Right renal cortex interstitium (tissue), 3 donors: ENCODE measurements at regions not wholly inside any gene's neighbourhood (a gene's known extent, or its start where the extent isn't known, plus 50 kb on each side); places are given as distances from the start of the nearest gene placed in this dataset.

Experiments used
- DNase-seq, 3 donors: peaks; one replicate each; pipeline ENCODE4 v3.0.0-alpha.2; 2013; ENCODE audit warnings: low read depth in 3 of 3, low spot score in 2 of 3

DNA sequence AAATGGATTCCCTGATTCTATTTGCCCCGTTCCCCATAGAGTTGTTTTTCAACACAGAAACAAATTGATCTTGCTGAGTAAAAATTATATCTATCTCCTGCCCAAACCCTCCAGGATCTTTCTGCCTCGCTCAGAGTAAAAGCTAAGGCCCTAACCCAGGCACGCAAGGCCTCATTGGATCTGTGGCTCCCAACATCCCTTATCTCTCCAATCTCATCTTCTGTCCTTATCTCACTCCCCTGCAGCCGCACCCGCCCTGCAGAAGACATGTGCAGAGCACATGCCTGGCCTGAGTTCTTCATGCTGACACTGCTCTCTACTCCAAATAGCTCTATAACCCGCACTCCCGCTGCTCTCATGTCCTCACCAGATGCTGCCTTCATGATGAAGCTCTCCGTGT lies 543.8 kb upstream of the ZFP42 start:
- DNase-seq, result no peak

DNA sequence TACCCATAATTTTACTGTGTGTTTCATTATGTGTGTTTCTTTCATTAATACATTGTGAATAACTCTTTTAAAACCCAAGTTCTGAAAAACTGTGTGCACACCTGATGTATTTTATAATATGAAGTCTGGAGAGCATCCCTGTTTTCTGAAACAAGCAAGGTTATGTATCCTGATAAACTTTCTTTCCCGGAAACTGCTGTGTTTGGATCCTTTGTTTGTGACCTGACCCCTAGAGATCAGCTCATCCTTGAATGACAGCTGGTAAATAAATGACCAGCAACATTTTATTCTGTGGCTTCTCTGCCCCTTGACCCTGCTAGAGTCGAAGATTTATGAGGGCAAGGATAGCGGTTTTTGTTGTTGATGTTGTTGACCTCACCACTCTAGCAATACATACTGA lies 535.6 kb upstream of the ZFP42 start:
- DNase-seq, result no peak

DNA sequence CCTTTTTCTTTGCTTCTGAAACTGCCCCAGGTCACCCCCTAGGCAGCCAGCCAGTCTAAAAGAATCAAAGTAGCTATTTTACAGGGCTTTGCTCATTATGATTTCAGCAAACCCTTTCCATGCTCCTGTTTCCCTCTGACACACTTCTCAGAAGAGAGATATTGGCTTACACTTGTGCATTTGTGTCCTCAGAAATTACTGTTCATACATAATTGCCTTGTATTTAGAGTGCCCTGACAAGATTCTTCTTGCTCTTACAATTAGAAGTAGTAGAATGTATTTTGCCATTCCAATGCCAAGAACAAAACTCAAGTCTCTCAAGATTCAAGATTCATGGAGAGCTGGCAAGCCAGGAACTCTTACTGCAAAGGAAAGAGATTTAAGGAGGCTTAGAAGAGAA lies 531.0 kb upstream of the ZFP42 start:
- DNase-seq, result no peak

GRCh38 chr4:187467224-187467623 lies 528.3 kb upstream of the ZFP42 start:
- DNase-seq, result no peak

DNA sequence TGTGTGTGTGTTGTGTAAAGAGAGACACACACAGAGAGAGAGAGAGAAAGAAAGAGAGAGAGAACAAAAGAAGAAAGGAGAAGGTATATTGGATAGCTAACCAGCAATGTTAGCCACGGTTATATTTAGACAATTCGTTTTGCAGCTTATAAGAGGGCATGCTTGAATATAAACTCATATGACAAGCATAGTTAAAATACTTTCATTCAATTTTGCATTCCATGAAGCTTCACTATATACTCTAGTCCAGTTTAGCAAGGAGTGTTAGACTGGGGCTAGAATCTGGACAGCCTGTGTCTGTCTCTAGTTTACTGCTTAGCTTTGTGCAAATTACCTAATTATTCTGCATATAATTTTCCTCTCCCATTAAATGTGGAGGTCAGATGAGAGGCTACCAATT lies 525.9 kb upstream of the ZFP42 start:
- no peak for DNase-seq

DNA sequence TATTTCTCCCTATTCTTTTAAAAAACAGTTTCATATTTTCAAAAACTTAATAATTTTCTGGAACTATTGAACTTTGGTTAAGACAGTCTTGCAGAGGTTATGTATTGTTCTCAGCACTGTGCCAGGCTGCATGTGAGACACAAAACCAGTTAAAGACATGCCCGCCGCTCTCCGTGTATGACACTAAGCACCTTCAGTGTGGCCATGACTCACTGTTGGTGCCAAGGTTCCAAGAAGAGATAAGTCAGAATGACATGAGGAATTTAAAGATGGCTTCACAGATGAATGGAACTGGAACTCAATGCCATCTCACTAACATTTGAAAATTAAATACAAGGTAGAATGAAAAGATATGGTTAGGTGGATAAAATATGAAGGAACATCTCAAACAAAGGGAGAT lies 525.5 kb upstream of the ZFP42 start:
- DNase-seq, result no peak

DNA sequence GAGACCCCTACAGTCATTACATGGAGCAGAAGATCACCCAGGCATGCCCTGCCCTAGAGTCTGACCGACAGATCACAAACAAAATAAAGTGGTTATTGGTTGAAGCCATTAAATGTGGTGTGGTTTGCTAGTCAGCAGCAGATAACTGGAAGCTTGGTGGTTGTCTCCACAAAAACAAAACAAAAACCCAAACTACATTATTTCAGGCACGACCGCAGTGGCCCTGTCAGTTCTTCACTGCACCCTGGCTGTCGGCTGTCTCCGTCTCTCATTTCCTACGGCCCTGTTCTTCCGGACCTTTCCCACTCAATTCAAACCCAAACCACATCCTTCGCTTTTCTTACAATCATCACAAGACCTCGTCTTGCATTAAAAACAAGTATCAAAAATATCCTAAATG lies 521.3 kb upstream of the ZFP42 start:
- no peak for DNase-seq

DNA sequence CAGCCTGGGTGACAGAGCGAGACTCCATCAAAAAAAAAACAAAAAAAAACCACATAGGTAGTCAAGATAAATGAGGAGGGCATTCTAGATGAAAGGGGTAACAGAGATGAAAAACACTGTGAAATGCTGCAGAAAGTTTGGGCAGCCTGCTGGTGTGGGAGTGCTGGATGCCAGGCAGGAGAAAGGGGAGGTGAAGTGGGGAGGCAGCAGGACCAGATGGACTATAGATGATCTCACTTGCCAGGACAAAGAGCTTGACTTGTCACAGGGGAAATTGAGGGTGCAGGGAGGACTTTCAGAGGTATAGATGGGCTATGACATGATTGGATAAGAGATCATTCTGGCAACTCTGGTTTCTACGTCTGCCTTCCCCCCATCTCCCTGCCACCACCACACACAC lies 519.7 kb upstream of the ZFP42 start:
- DNase-seq, result no peak

- no peak for DNase-seq
Measured at GRCh38 chr4:187477224-187477623, 518.3 kb upstream of the ZFP42 start.

GRCh38 chr4:187478292-187479140 lies 517.1 kb upstream of the ZFP42 start:
- no peak for DNase-seq

GRCh38 chr4:187479511-187479910 lies 516.1 kb upstream of the ZFP42 start:
- no peak for DNase-seq

- no peak for DNase-seq
Measured at GRCh38 chr4:187480146-187481145, 515.1 kb upstream of the ZFP42 start.

DNA sequence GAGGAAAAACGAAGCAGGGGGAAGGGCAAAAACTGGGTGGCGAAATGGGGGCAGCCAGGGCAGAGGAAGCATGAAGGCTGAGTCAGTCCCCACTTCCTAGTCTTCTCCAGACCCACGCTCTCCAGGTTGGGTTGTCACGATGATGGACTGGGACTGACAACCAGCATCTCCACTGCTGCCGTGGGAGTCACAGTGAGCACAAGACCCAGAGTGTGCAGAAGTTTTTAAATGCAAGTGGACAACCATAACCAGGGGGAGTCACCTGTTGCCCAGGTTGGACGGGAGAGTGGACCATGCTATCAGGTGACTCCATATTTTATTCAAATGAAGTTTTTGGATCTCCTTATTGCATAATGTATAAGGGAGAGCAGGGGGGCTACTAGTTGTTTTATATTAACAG lies 511.4 kb upstream of the ZFP42 start:
- no peak for DNase-seq

DNA sequence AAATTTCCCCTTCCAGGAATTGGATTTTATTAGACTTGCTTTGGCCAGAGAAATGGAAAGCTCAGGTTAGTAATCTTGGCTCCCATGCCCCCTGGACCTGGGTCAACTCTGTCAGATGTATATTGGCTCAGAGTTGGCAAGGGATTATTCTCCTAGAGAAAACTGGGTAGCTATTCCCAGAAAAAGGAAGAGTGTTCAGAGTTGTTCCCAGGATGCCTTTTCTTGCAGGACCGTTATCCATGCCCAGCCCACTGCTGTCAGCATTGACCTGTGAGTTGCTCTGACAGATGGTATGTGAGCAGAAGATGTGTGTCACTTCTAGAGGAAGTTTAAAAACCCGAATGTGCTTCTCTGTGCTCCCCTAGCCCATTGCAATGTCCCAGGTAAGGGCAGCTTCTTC lies 509.9 kb upstream of the ZFP42 start:
- no peak for DNase-seq

- no peak for DNase-seq
Measured at GRCh38 chr4:187491286-187491685, 504.3 kb upstream of the ZFP42 start.

- no peak for DNase-seq
Measured at GRCh38 chr4:187491959-187492358, 503.6 kb upstream of the ZFP42 start.

- no peak for DNase-seq
Measured at GRCh38 chr4:187493661-187494060, 501.9 kb upstream of the ZFP42 start.

- no peak for DNase-seq
Measured at GRCh38 chr4:187499956-187500355, 495.6 kb upstream of the ZFP42 start.

- no peak for DNase-seq
Measured at GRCh38 chr4:187500796-187501195, 494.8 kb upstream of the ZFP42 start.

- DNase-seq, result no peak
Measured at GRCh38 chr4:187501731-187502130, 493.8 kb upstream of the ZFP42 start.

GRCh38 chr4:187504974-187505797 lies 490.4 kb upstream of the ZFP42 start:
- DNase-seq, result no peak
